ENCODE measurements at regions not wholly inside any gene's neighbourhood (a gene's known extent, or its start where the extent isn't known, plus 50 kb on each side); places are given as distances from the start of the nearest gene placed in this dataset.

GRCh38 chr9:102844716-102845115 lies 150.4 kb upstream of the CYLC2 start:
- ATAC-seq (ENCODE audit: low FRiP score in 2 of 2): no peak

GRCh38 chr9:102842423-102842822 lies 152.7 kb upstream of the CYLC2 start:
- Histone ChIP-seq H3K36me3 (no peaks in the 10 kb centered on the region), H3K4me1 (no peaks in the 10 kb centered on the region), H3K27me3 (no peaks in the 10 kb centered on the region), H3K9me3 (no peaks in the 10 kb centered on the region), H3K4me3 (no peak overlapping the region), H3K27ac (no peak overlapping the region)
- 74 to 77% methylated on average over 2 of the region's 2 CpGs for WGBS, 2 donors
- ATAC-seq (ENCODE audit: low FRiP score in 2 of 2): no peak
- DNase-seq: no peak
- TF ChIP-seq CTCF (IDR thresholded peaks at IDR 0.05): no peak
- no peak for TF ChIP-seq POLR2A (IDR thresholded peaks at IDR 0.05)
- TF ChIP-seq EP300 (IDR thresholded peaks at IDR 0.05): no peak
- TF ChIP-seq POLR2AphosphoS5 (IDR thresholded peaks at IDR 0.05): no peak

More at GRCh38 chr9:102844716-102845115, 150.4 kb upstream of the CYLC2 start:
- DNase-seq: no peak
- Histone ChIP-seq H3K9me3 (no peaks in the 10 kb centered on the region), H3K36me3 (no peaks in the 10 kb centered on the region), H3K4me1 (no peaks in the 10 kb centered on the region), H3K27me3 (no peaks in the 10 kb centered on the region), H3K4me3 (no peak overlapping the region), H3K27ac (no peak overlapping the region)
- 76 to 89% methylated on average over 2 of the region's 2 CpGs for WGBS, 2 donors
- TF ChIP-seq CTCF (IDR thresholded peaks at IDR 0.05) (no peak), EP300 (IDR thresholded peaks at IDR 0.05) (no peak), POLR2AphosphoS5 (IDR thresholded peaks at IDR 0.05) (no peak), POLR2A (IDR thresholded peaks at IDR 0.05) (no peak)

GRCh38 chr9:102841376-102841775 lies 153.8 kb upstream of the CYLC2 start:
- DNase-seq: no peak
- Histone ChIP-seq H3K36me3 (no peaks in the 10 kb centered on the region), H3K4me3 (no peak overlapping the region), H3K4me1 (no peaks in the 10 kb centered on the region), H3K27ac (no peak overlapping the region), H3K9me3 (no peaks in the 10 kb centered on the region), H3K27me3 (no peaks in the 10 kb centered on the region)
- WGBS, 2 donors: 41 to 56% methylated on average over 2 of the region's 2 CpGs
- no peak for TF ChIP-seq POLR2A (IDR thresholded peaks at IDR 0.05)
- TF ChIP-seq POLR2AphosphoS5 (IDR thresholded peaks at IDR 0.05): no peak
- no peak for TF ChIP-seq EP300 (IDR thresholded peaks at IDR 0.05)
- TF ChIP-seq CTCF (IDR thresholded peaks at IDR 0.05): no peak
- peak in 1 of 2 donors; percentile 30 for ATAC-seq (ENCODE audit: low FRiP score in 2 of 2)

- Histone ChIP-seq H3K4me3 (no peak overlapping the region), H3K27me3 (no peaks in the 10 kb centered on the region), H3K4me1 (no peaks in the 10 kb centered on the region), H3K36me3 (no peaks in the 10 kb centered on the region), H3K9me3 (no peaks in the 10 kb centered on the region), H3K27ac (no peak overlapping the region)
- ATAC-seq (ENCODE audit: low FRiP score in 2 of 2) (no peak), DNase-seq (no peak)
- WGBS, 2 donors: 70 to 77% methylated on average over 3 of the region's 3 CpGs
- TF ChIP-seq POLR2A (IDR thresholded peaks at IDR 0.05) (no peak), EP300 (IDR thresholded peaks at IDR 0.05) (no peak), CTCF (IDR thresholded peaks at IDR 0.05) (no peak), POLR2AphosphoS5 (IDR thresholded peaks at IDR 0.05) (no peak)
Measured at GRCh38 chr9:102840335-102840734, 154.8 kb upstream of the CYLC2 start.

- H3K36me3 ChIP-seq: no peaks in the 10 kb centered on the region
- DNase-seq (no peak), ATAC-seq (ENCODE audit: low FRiP score in 2 of 2) (no peak)
- H3K9me3 ChIP-seq: no peaks in the 10 kb centered on the region
- TF ChIP-seq CTCF (IDR thresholded peaks at IDR 0.05): no peak
- TF ChIP-seq POLR2A (IDR thresholded peaks at IDR 0.05): no peak
- no peak for TF ChIP-seq POLR2AphosphoS5 (IDR thresholded peaks at IDR 0.05)
- no peak for TF ChIP-seq EP300 (IDR thresholded peaks at IDR 0.05)
- no peak overlapping the region for H3K27ac ChIP-seq
- no peaks in the 10 kb centered on the region for H3K4me1 ChIP-seq
- H3K27me3 ChIP-seq: no peaks in the 10 kb centered on the region
- 64 to 66% methylated on average over 3 of the region's 3 CpGs for WGBS, 2 donors
- no peak overlapping the region for H3K4me3 ChIP-seq
Measured at GRCh38 chr9:102832814-102833213, 162.3 kb upstream of the CYLC2 start.

All from upper lobe of left lung (tissue), 6 donors.